ENCODE measurements at regions not wholly inside any gene's neighbourhood (a gene's known extent, or its start where the extent isn't known, plus 50 kb on each side); places are given as distances from the start of the nearest gene placed in this dataset.

DNA sequence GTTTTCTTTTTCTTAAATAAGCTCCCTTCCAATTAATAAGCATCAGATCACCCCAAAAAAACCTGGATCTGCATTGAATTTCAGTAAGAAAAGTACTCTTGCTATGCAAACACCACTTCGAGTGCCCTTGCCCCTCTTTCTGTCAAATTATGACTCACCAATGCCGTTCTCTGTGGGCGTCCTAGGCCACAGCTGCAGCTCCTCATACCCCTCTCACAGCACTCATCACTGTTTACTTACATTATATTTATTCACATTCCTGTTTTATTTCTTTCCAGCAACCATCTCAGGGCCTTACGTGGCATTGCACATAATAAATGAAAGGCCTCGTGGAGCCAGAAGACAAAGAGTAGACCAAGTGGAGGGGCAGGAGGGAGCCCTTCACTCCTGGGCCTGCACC, 99.1 kb upstream of the CTTNBP2NL start:
- Mint-ChIP-seq H3K27ac (ENCODE audit: low read depth) (peak overlapping the region; percentile 16), H3K36me3 (ENCODE audit: insufficient read depth) (no peaks in the 10 kb centered on the region), H3K4me1 (no peaks in the 10 kb centered on the region), H3K4me3 (no peak overlapping the region), H3K27me3 (peaks cover 47% of the 10 kb centered on the region), H3K9me3 (peaks cover 4% of the 10 kb centered on the region)
- no peak for ATAC-seq (replicated peaks; ENCODE audit: extremely low read depth, poor library complexity, severe bottlenecking)
- DNase-seq (ENCODE audit: low spot score in 2 of 2): no peak

DNA sequence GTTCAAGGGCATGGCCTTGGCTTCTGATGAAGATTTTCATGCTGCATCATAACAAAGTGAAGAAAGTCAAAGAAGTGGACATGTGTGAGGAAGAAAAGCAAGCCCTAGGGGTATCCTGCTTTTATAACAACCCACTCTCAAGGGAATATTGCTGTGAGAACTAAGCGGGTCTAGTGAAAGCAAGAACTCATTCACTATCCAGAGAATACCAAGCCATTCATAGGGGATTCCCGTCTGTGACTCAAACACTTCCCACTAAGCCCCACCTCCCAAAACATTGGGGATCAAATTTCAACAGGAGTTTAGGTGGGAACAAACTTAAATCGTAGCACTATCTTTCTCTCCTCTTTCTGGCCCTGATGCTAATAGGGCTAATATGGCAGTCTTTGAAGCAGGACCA, 98.5 kb upstream of the CTTNBP2NL start:
- DNase-seq (ENCODE audit: low spot score in 2 of 2) (no peak), ATAC-seq (replicated peaks; ENCODE audit: extremely low read depth, poor library complexity, severe bottlenecking) (no peak)
- no peak overlapping the region for H3K4me3 Mint-ChIP-seq
- H3K27me3 Mint-ChIP-seq: peaks cover 44% of the 10 kb centered on the region
- H3K9me3 Mint-ChIP-seq: peaks cover 4% of the 10 kb centered on the region
- no peaks in the 10 kb centered on the region for H3K4me1 Mint-ChIP-seq
- H3K27ac Mint-ChIP-seq (ENCODE audit: low read depth): no peak overlapping the region
- no peaks in the 10 kb centered on the region for H3K36me3 Mint-ChIP-seq (ENCODE audit: insufficient read depth)

DNA sequence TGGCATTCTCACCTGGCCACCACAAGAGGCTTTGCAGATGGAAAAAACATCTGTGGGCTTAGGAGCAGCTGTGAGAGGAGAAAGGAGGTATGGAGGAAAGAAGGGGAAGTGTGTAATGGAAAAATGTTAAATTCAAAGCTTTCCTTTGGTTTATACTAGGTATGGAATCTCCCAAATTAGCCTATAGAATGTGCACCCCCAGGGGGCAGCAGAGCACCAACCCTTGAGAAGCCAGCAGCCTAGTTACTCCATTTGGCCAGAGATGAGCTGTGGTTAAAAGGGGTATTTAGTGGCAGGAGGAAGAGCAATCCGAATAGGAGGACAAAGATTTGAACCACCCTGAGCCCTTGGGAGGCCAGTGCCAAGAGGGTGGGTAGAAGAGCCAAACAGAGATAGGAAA, 97.5 kb upstream of the CTTNBP2NL start:
- DNase-seq (ENCODE audit: low spot score in 2 of 2) (no peak), ATAC-seq (replicated peaks; ENCODE audit: extremely low read depth, poor library complexity, severe bottlenecking) (no peak)
- H3K27me3 Mint-ChIP-seq: peaks cover 44% of the 10 kb centered on the region
- H3K4me1 Mint-ChIP-seq: no peaks in the 10 kb centered on the region
- H3K9me3 Mint-ChIP-seq: peaks cover 4% of the 10 kb centered on the region
- no peak overlapping the region for H3K4me3 Mint-ChIP-seq
- H3K36me3 Mint-ChIP-seq (ENCODE audit: insufficient read depth): no peaks in the 10 kb centered on the region
- no peak overlapping the region for H3K27ac Mint-ChIP-seq (ENCODE audit: low read depth)

DNA sequence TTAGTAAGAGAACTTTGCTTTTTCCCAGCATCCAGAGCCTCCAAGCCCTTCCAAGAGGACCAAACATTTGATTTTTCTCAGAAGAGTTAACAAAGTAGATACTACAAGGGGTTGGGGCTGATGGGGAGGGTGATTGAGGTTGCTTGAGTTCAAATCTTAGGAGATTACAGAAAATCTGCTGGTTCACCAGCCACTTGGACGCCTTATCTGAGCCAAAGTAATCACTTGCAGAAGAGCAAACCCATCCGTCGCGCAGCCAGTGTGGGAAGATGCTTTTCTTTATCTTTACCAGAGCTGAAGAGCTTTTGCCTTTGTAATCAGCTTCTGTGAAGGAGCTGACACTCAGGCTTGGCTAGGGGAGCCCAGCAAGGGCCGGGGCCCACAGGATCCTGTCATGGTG, 91.9 kb upstream of the CTTNBP2NL start:
- Mint-ChIP-seq H3K4me3 (no peak overlapping the region), H3K4me1 (no peaks in the 10 kb centered on the region), H3K36me3 (ENCODE audit: insufficient read depth) (no peaks in the 10 kb centered on the region), H3K27me3 (peaks cover 36% of the 10 kb centered on the region), H3K27ac (ENCODE audit: low read depth) (no peak overlapping the region), H3K9me3 (no peaks in the 10 kb centered on the region)
- no peak for DNase-seq (ENCODE audit: low spot score in 2 of 2)
- no peak for ATAC-seq (replicated peaks; ENCODE audit: extremely low read depth, poor library complexity, severe bottlenecking)

DNA sequence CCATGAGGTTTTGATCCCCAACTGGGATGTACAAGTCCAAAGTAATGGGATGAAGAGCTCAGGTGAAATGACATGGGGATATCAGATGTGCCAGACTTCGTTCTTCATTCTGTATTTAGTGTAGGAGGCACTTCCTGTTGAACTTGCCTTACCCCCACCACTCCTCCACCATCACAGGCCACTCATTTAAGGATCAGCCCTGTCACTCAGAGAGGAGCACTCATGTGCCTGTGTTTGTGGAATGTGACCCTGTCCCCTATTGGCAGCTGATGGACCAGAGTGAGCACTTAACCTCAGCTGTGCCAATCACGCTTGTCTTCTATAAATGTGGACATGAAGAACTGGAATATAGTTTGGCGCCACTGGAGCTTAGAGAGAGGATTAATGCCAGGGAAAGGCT, 91.4 kb upstream of the CTTNBP2NL start:
- no peak overlapping the region for H3K4me3 Mint-ChIP-seq
- no peak for DNase-seq (ENCODE audit: low spot score in 2 of 2)
- no peak for ATAC-seq (replicated peaks; ENCODE audit: extremely low read depth, poor library complexity, severe bottlenecking)
- H3K9me3 Mint-ChIP-seq: no peaks in the 10 kb centered on the region
- H3K27me3 Mint-ChIP-seq: peaks cover 36% of the 10 kb centered on the region
- no peak overlapping the region for H3K27ac Mint-ChIP-seq (ENCODE audit: low read depth)
- no peaks in the 10 kb centered on the region for H3K36me3 Mint-ChIP-seq (ENCODE audit: insufficient read depth)
- no peaks in the 10 kb centered on the region for H3K4me1 Mint-ChIP-seq

DNA sequence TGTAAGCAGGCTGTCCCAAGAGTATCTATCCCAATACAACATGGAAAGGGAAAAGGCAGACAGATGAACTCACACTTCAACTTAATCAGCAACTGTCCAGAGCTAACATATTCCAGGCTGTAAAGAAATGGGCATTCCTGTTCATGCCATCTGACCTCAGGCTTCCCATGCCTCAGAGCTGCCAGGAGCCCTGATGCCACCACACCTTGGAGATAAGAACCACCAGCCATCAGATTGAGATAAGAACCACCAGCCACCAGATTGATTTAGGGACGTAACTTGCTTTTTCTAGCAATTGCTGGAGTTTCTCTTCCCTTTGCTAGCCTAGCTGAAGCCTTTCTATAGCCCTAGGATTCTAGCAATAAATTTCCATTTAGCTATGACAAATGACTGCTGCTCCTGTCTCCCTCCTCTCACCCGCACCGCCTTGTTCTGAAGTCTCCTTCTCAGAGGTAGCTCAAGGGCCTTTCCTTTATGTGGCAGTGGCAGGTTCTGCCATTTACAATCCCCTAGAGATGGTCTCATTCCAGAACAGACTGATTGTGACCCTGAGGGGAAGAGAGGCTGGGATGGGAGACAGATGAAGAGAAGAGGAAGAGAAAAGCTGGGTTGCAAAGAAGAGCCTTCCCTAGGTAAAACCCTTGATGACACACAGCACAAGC, 88.0 kb upstream of the CTTNBP2NL start:
- ATAC-seq (replicated peaks; ENCODE audit: extremely low read depth, poor library complexity, severe bottlenecking) (no peak), DNase-seq (ENCODE audit: low spot score in 2 of 2) (no peak)
- H3K36me3 Mint-ChIP-seq (ENCODE audit: insufficient read depth): no peaks in the 10 kb centered on the region
- no peak overlapping the region for H3K27ac Mint-ChIP-seq (ENCODE audit: low read depth)
- peaks cover 26% of the 10 kb centered on the region for H3K27me3 Mint-ChIP-seq
- no peak overlapping the region for H3K4me3 Mint-ChIP-seq
- no peaks in the 10 kb centered on the region for H3K9me3 Mint-ChIP-seq
- no peaks in the 10 kb centered on the region for H3K4me1 Mint-ChIP-seq

DNA sequence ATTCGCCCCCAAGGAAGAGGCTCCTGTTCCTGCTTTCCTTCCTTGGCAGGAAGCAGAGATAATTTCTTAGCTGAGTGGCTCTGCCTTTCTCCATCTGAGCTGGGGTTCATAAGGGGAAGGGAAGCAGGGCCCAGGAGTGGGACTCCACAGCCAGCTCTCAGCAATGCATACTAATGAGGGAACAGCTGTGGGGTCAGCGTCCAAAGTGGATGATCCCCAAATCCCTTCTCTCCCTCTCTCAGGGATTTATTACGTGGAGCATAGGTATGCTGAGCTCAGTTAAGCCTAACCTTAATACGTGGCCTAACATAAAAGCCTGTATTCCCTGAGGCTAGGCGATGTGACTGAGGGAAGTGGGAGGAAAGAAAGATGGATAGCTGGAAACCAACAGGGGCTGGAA, 87.3 kb upstream of the CTTNBP2NL start:
- Mint-ChIP-seq H3K36me3 (ENCODE audit: insufficient read depth) (no peaks in the 10 kb centered on the region), H3K4me1 (no peaks in the 10 kb centered on the region), H3K27ac (ENCODE audit: low read depth) (no peak overlapping the region), H3K4me3 (no peak overlapping the region), H3K27me3 (peaks cover 26% of the 10 kb centered on the region), H3K9me3 (no peaks in the 10 kb centered on the region)
- ATAC-seq (replicated peaks; ENCODE audit: extremely low read depth, poor library complexity, severe bottlenecking) (no peak), DNase-seq (ENCODE audit: low spot score in 2 of 2) (no peak)

DNA sequence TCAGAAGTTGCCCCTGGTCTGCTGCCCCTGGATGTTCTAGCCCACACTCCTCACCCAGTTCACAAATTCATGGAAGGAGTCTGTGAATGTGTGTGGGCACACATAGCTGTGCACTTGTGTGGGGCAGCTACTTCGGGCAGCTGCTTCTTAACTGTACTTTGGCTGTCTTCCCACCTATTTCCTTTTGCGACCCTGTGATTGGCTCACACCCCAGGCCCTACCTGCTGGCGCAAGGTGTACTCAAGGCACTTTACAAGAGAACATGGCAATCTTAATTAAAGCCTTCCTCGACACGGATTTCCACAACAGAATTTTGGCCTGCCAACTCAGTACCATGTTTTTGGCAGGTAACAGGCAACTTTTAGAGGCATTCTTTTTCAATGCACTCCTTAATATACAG, 86.5 kb upstream of the CTTNBP2NL start:
- Mint-ChIP-seq H3K4me3 (no peak overlapping the region), H3K27ac (ENCODE audit: low read depth) (no peak overlapping the region), H3K4me1 (no peaks in the 10 kb centered on the region), H3K27me3 (peaks cover 30% of the 10 kb centered on the region), H3K36me3 (ENCODE audit: insufficient read depth) (no peaks in the 10 kb centered on the region), H3K9me3 (no peaks in the 10 kb centered on the region)
- DNase-seq (ENCODE audit: low spot score in 2 of 2): no peak
- ATAC-seq (replicated peaks; ENCODE audit: extremely low read depth, poor library complexity, severe bottlenecking): no peak

DNA sequence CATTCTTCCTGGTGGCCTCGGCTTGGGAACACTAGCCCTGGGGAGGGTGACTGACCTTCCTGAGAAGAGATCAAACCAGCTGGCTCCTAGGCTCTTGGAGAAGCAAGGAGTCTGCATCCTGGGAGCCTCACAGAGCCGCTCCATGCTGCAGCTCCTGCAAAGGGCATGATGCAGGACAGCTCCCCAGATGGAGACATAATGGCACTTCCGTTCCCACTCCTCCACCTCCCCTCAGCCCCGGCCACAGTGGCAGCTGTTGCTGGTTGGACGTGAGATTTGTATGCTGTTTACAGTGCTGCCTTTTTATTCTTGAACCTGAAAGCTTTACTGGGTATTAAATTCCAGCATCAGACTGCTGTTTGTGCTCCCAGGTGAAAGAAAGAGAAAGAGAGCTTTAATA, 83.7 kb upstream of the CTTNBP2NL start:
- Mint-ChIP-seq H3K4me1 (no peaks in the 10 kb centered on the region), H3K4me3 (no peak overlapping the region), H3K27ac (ENCODE audit: low read depth) (no peak overlapping the region), H3K36me3 (ENCODE audit: insufficient read depth) (no peaks in the 10 kb centered on the region), H3K27me3 (peaks cover 31% of the 10 kb centered on the region), H3K9me3 (no peaks in the 10 kb centered on the region)
- ATAC-seq (replicated peaks; ENCODE audit: extremely low read depth, poor library complexity, severe bottlenecking) (no peak), DNase-seq (ENCODE audit: low spot score in 2 of 2) (no peak)

DNA sequence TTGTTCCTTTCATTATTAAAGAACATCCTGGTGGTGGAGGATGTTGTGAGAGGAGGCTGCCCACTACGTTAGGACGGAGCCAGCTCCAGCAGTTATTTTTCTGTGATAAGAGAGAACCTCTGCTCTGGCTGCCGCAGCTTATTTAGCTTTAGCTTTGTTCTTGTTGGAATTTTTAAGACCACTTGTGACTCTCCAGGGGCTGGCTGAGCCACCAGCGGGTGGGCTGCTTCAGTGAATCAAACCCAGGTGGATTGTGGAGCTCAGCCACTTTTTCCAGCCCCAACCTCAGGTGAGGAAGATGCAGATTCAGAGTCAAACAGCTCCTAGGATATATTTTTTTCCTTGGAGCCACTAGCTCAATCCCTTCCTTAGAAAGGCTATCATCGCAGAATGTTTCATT, 83.1 kb upstream of the CTTNBP2NL start:
- Mint-ChIP-seq H3K4me3 (no peak overlapping the region), H3K4me1 (no peaks in the 10 kb centered on the region), H3K9me3 (no peaks in the 10 kb centered on the region), H3K27me3 (peaks cover 31% of the 10 kb centered on the region), H3K36me3 (ENCODE audit: insufficient read depth) (no peaks in the 10 kb centered on the region), H3K27ac (ENCODE audit: low read depth) (no peak overlapping the region)
- ATAC-seq (replicated peaks; ENCODE audit: extremely low read depth, poor library complexity, severe bottlenecking): no peak
- no peak for DNase-seq (ENCODE audit: low spot score in 2 of 2)

DNA sequence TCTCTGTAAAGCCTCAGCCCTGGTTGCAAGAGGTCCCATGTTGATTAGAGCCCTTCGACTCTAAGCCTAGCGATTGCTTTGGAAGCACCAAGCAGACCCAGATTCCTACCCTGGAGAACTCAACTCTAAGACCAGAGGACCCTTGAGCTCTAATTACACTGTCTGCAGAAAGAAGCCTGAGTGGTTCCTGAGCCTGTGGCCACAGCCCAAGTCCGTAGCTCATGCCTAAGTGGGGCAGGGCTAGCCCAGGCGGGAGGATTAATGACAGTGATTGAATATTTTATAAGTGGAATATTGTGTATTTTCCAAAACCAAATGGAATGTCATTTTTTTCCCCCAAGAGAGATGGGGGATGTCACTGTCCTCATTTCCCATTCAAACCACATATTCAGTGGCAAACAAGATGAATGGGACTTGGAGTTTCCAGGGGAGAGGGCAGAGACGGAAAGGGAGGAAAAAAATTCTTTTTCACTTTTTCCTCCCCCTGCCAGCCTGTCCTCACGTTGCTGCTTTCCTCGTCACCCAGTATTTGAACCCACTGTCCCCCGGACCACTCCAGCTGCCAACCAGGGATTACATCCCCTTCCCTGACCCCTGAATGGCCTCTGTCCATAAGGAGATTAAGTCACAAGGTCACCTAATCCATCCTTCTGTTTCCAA, 79.6 kb upstream of the CTTNBP2NL start:
- Mint-ChIP-seq H3K4me1 (peaks cover 7% of the 10 kb centered on the region), H3K27me3 (peaks cover 19% of the 10 kb centered on the region), H3K4me3 (no peak overlapping the region), H3K36me3 (ENCODE audit: insufficient read depth) (no peaks in the 10 kb centered on the region), H3K27ac (ENCODE audit: low read depth) (no peak overlapping the region), H3K9me3 (no peaks in the 10 kb centered on the region)
- DNase-seq (ENCODE audit: low spot score in 2 of 2) (no peak), ATAC-seq (replicated peaks; ENCODE audit: extremely low read depth, poor library complexity, severe bottlenecking) (no peak)

DNA sequence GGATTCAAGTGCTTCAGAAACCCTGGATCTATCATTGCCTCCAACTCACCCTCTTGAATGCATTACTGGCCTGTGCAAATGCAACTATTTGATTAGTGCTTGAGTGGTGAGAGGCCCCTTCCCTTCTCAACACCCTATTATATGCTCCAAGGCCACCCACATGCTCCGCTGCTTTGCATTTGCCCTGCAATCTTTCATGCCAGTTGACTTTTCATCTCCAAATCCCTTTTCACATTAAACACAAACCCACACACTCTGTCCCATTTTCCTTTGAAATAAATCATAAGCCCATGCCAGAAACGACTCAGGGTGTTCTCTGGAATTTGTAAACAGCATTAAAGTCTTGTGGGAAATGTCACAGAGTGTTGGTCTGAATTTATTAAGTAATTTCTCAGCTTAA, 78.9 kb upstream of the CTTNBP2NL start:
- peaks cover 7% of the 10 kb centered on the region for H3K4me1 Mint-ChIP-seq
- H3K36me3 Mint-ChIP-seq (ENCODE audit: insufficient read depth): no peaks in the 10 kb centered on the region
- no peak overlapping the region for H3K27ac Mint-ChIP-seq (ENCODE audit: low read depth)
- no peak for DNase-seq (ENCODE audit: low spot score in 2 of 2)
- no peak overlapping the region for H3K4me3 Mint-ChIP-seq
- H3K27me3 Mint-ChIP-seq: peaks cover 19% of the 10 kb centered on the region
- ATAC-seq (replicated peaks; ENCODE audit: extremely low read depth, poor library complexity, severe bottlenecking): no peak
- no peaks in the 10 kb centered on the region for H3K9me3 Mint-ChIP-seq

DNA sequence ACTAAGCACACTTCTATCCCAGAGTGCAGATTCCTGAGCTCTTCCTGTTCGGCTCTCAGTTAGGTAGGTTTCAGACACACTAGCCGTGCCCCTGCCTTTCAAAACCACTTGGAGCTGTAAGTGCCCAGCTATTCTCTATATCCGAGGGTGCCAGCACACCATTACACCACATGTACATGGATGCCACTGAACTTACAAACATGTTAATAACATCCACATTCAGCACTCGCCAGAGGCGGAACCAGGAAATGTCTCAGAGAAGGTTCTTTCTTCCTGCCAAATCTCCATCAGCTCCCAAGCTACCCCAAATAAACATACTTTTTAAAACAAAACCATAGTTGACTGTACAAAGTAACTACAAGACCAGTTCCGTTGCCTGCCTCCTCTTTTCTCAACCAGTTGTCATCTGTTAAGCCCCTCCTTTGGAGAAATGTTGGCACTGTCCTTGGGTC, 78.4 kb upstream of the CTTNBP2NL start:
- Mint-ChIP-seq H3K36me3 (ENCODE audit: insufficient read depth) (no peaks in the 10 kb centered on the region), H3K4me1 (peaks cover 7% of the 10 kb centered on the region), H3K4me3 (no peak overlapping the region), H3K9me3 (no peaks in the 10 kb centered on the region), H3K27me3 (peaks cover 22% of the 10 kb centered on the region), H3K27ac (ENCODE audit: low read depth) (no peak overlapping the region)
- DNase-seq (ENCODE audit: low spot score in 2 of 2): no peak
- no peak for ATAC-seq (replicated peaks; ENCODE audit: extremely low read depth, poor library complexity, severe bottlenecking)

Data from central memory CD8-positive, alpha-beta T cell (primary cell).